ENCODE measurements at regions not wholly inside any gene's neighbourhood (a gene's known extent, or its start where the extent isn't known, plus 50 kb on each side); places are given as distances from the start of the nearest gene placed in this dataset.

- intact Hi-C loops (cut with micrococcal nuclease; ENCODE audit: unreplicated experiment) (no loop called here), in situ Hi-C loops (cut with HindIII; ENCODE audit: extremely low pct_ligation_motif_present, low pct_unique_long_range_greater_than_20kb) (no loop called here)
- FAIRE-seq (no peak), ATAC-seq (no peak), DNase-seq (ENCODE audit: low spot score) (no peak)
- H2AFZ ChIP-seq (ENCODE audit: low read length), result no peak overlapping the region
- no peak overlapping the region for H3K9ac ChIP-seq (ENCODE audit: insufficient read depth, low read depth, low read length)
- H3K79me2 ChIP-seq (ENCODE audit: insufficient read depth, low read length), result no peaks in the 10 kb centered on the region
- H3K36me3 ChIP-seq (replicated peaks in 1 of 2; ENCODE audit: control insufficient read depth in 1 of 2, insufficient read depth in 2 of 2, low read length in 2 of 2), result no peaks in the 10 kb centered on the region
- ChIA-PET POLR2A (no interaction called here), CTCF (ENCODE audit: low intra/inter-chr PET ratio, low total read pairs) (no interaction called here)
- no peaks in the 10 kb centered on the region for H3K9me3 ChIP-seq (ENCODE audit: low read length)
- no peaks in the 10 kb centered on the region for H4K20me1 ChIP-seq (ENCODE audit: insufficient read depth, low read length)
- no peak for TF ChIP-seq JUND (CRISPR knock-in tag; IDR thresholded peaks at IDR 0.05)
- no peak for TF ChIP-seq ZNF780A (CRISPR knock-in tag; IDR thresholded peaks at IDR 0.05)
- TF ChIP-seq SRSF1 (optimal IDR thresholded peaks at IDR 0.05; ENCODE audit: low read depth, low read length), result no peak
- no peak for TF ChIP-seq MXD1 (CRISPR knock-in tag; IDR thresholded peaks at IDR 0.05)
- no peak for TF ChIP-seq ZC3H13 (CRISPR knock-in tag; IDR thresholded peaks at IDR 0.05)
- TF ChIP-seq ZBTB20 (CRISPR knock-in tag; IDR thresholded peaks at IDR 0.05; ENCODE audit: borderline replicate concordance, low read depth), result no peak
- TF ChIP-seq ZNF367 (CRISPR knock-in tag; IDR thresholded peaks at IDR 0.05; ENCODE audit: borderline replicate concordance), result no peak
- TF ChIP-seq NCOR1 (IDR thresholded peaks at IDR 0.05; ENCODE audit: borderline replicate concordance, low read length), result no peak
- no peak for TF ChIP-seq DZIP1 (CRISPR knock-in tag; IDR thresholded peaks at IDR 0.05)
- TF ChIP-seq EED (CRISPR knock-in tag; IDR thresholded peaks at IDR 0.05), result no peak
- TF ChIP-seq ZBTB39 (CRISPR knock-in tag; IDR thresholded peaks at IDR 0.05), result no peak
- no peak for TF ChIP-seq RBFOX2 (IDR thresholded peaks at IDR 0.05; ENCODE audit: low read depth, low read length)
- TF ChIP-seq CENPBD1 (CRISPR knock-in tag; IDR thresholded peaks at IDR 0.05; ENCODE audit: borderline replicate concordance, low read depth), result no peak
- TF ChIP-seq ZNF574 (CRISPR knock-in tag; IDR thresholded peaks at IDR 0.05), result no peak
- no peak for TF ChIP-seq CENPX (CRISPR knock-in tag; IDR thresholded peaks at IDR 0.05)
- no peak for TF ChIP-seq ZNF777 (CRISPR knock-in tag; IDR thresholded peaks at IDR 0.05)
- no peaks in the 10 kb centered on the region for H3K27me3 ChIP-seq (ENCODE audit: control insufficient read depth in 1 of 2, insufficient read depth in 2 of 2, low read length in 2 of 2)
- H3K4me1 ChIP-seq (ENCODE audit: insufficient read depth, low read length), result no peaks in the 10 kb centered on the region
- BruUV-seq (replicated peaks), result no TSS peak
- 39% methylated on average over 2 of the region's 2 CpGs for WGBS (ENCODE audit: low lambda C conversion rate)
- no peak overlapping the region for H3K4me2 ChIP-seq (ENCODE audit: low read depth, low read length)
- no peak overlapping the region for H3K4me3 ChIP-seq (replicated peaks in 1 of 3; ENCODE audit: insufficient read depth in 1 of 3, low read depth in 2 of 3, low read length in 3 of 3)
- no peak overlapping the region for H3K27ac ChIP-seq (ENCODE audit: extremely low read length, insufficient read depth, low read length)
Measured at GRCh38 chr12:59119676-59120075, 199.4 kb upstream of the LRIG3 start.

Measured in HepG2 (cell line).